Neuronal stem cell (in vitro differentiated cells): ENCODE measurements at regions not wholly inside any gene's neighbourhood (a gene's known extent, or its start where the extent isn't known, plus 50 kb on each side); places are given as distances from the start of the nearest gene placed in this dataset.

ENCODE experiments used
- DNase-seq: peaks from one replicate; pipeline ENCODE4 v3.0.0-alpha.2; 2013; ENCODE audit warnings: low spot score
- H2AFZ ChIP-seq: one replicate; pipeline ENCODE4 v1.6.1; 2013; ENCODE audit warnings: mild to moderate bottlenecking, low read length, inconsistent platforms
- H2AK5ac ChIP-seq: 2 replicates; pipeline ENCODE4 v1.6.1; 2013; ENCODE audit warnings: low read depth, mild to moderate bottlenecking, inconsistent platforms, low read length, moderate library complexity, mixed read lengths
- H2BK120ac ChIP-seq: 2 replicates; pipeline ENCODE4 v1.6.1; 2013; ENCODE audit warnings: low read depth, mild to moderate bottlenecking, inconsistent platforms, low read length, moderate library complexity, mixed read lengths
- H2BK12ac ChIP-seq: one replicate; pipeline ENCODE4 v1.6.1; 2013; ENCODE audit warnings: low read length, inconsistent platforms
- H2BK15ac ChIP-seq: 2 replicates; pipeline ENCODE4 v1.6.1; 2013; ENCODE audit warnings: mild to moderate bottlenecking, low read length, inconsistent platforms, mixed read lengths
- H2BK5ac ChIP-seq: one replicate; pipeline ENCODE4 v1.6.1; 2013; ENCODE audit warnings: inconsistent platforms, mild to moderate bottlenecking, low read length, moderate library complexity
- H3K14ac ChIP-seq: one replicate; pipeline ENCODE4 v1.6.1; 2013; ENCODE audit warnings: low read length, inconsistent platforms
- H3K18ac ChIP-seq: 2 replicates; pipeline ENCODE4 v1.6.1; 2013; ENCODE audit warnings: low read length, inconsistent platforms
- H3K23ac ChIP-seq: 2 replicates; pipeline ENCODE4 v1.6.1; 2013; ENCODE audit warnings: low read depth, mild to moderate bottlenecking, mixed read lengths, low read length, inconsistent platforms; ENCODE audit not compliant: poor library complexity
- H3K27ac ChIP-seq: replicated peaks from 3 replicates; pipeline ENCODE4 v1.5.1; 2013; ENCODE audit warnings: low read length, inconsistent platforms
- H3K27me3 ChIP-seq, 3 experiments: 2 replicates each; pipeline ENCODE4 v1.6.1; 2013; ENCODE audit warnings: low read length in 3 of 3, mild to moderate bottlenecking in 2 of 3, inconsistent platforms in 1 of 3, low read depth in 1 of 3, mixed read lengths in 1 of 3, moderate library complexity in 1 of 3; ENCODE audit not compliant: control insufficient read depth in 3 of 3, insufficient read depth in 3 of 3
- H3K36me3 ChIP-seq, 2 donors: replicated peaks in 1 of 2; 2 replicates each; pipeline ENCODE4 v1.6.1; 2013; ENCODE audit warnings: low read length in 2 of 2; ENCODE audit not compliant: control insufficient read depth in 2 of 2, insufficient read depth in 2 of 2
- H3K4ac ChIP-seq: 2 replicates; pipeline ENCODE4 v1.6.1; 2013; ENCODE audit warnings: inconsistent platforms, mild to moderate bottlenecking, low read length, moderate library complexity
- H3K4me1 ChIP-seq, 2 donors: 1 replicate in 1 of 2; 2 replicates in 1 of 2; pipeline ENCODE4 v1.6.1; 2013; ENCODE audit warnings: low read length in 2 of 2, low read depth in 1 of 2; ENCODE audit not compliant: control insufficient read depth in 2 of 2, insufficient read depth in 1 of 2
- H3K4me2 ChIP-seq: one replicate; pipeline ENCODE4 v1.6.1; 2013; ENCODE audit warnings: mild to moderate bottlenecking, low read length, inconsistent platforms; ENCODE audit not compliant: insufficient read depth, poor library complexity, severe bottlenecking
- H3K4me3 ChIP-seq, 2 donors: 2 replicates each; pipeline ENCODE4 v1.5.1; 2013; ENCODE audit warnings: low read length in 2 of 2, mild to moderate bottlenecking in 2 of 2, inconsistent platforms in 1 of 2, moderate library complexity in 1 of 2
- H3K79me1 ChIP-seq: one replicate; pipeline ENCODE4 v1.6.1; 2013; ENCODE audit warnings: low read depth, mild to moderate bottlenecking, inconsistent platforms, low read length, moderate library complexity
- H3K9ac ChIP-seq: one replicate; pipeline ENCODE4 v1.6.1; 2013; ENCODE audit warnings: mild to moderate bottlenecking, low read depth, low read length, inconsistent platforms; ENCODE audit not compliant: poor library complexity
- H3K9me3 ChIP-seq, 2 donors: replicated peaks in 1 of 2; 2 replicates each; pipeline versions ENCODE3 to v1.6.1; 2013; ENCODE audit warnings: low read length in 2 of 2, mild to moderate bottlenecking in 2 of 2, inconsistent platforms in 1 of 2, low read depth in 1 of 2, mixed read lengths in 1 of 2, moderate library complexity in 1 of 2; ENCODE audit not compliant: control insufficient read depth in 2 of 2, insufficient read depth in 1 of 2
- H4K8ac ChIP-seq: one replicate; pipeline ENCODE4 v1.6.1; 2013; ENCODE audit warnings: low read depth, mild to moderate bottlenecking, inconsistent platforms, low read length, moderate library complexity
- H4K91ac ChIP-seq: one replicate; pipeline ENCODE4 v1.6.1; 2013; ENCODE audit warnings: low read length, low read depth, mild to moderate bottlenecking, inconsistent platforms; ENCODE audit not compliant: poor library complexity
- WGBS, 2 donors: extraction: QIAGEN DNeasy Blood & Tissue Kit; methylation state at CpG; one replicate each; pipeline ENCODE4 v1.1.7; 2013; ENCODE audit warnings: missing lambda C conversion rate in 2 of 2, mixed read lengths in 1 of 2; ENCODE audit not compliant: insufficient read length in 2 of 2, insufficient replicate concordance in 1 of 2; ENCODE audit errors: extremely low coverage in 2 of 2; 5-methylcytosine and 5-hydroxymethylcytosine counted together

GRCh38 chr6:167442245-167442644, 117.4 kb downstream of the TTLL2 start:
- H3K4me2 ChIP-seq, result peak overlapping the region; percentile 26
- peaks cover 18 to 24% of the 10 kb centered on the region in 2 donors for H3K4me1 ChIP-seq
- H4K91ac ChIP-seq, result peak overlapping the region; percentile 34
- no peak overlapping the region for H4K8ac ChIP-seq
- no peak overlapping the region for H2BK12ac ChIP-seq
- DNase-seq, result peak; percentile 95
- no peak overlapping the region for H3K14ac ChIP-seq
- peaks cover 0 to 6% of the 10 kb centered on the region in 2 donors for H3K36me3 ChIP-seq
- peaks cover 3 to 12% of the 10 kb centered on the region in 2 donors for H3K9me3 ChIP-seq
- no peak overlapping the region for H2AK5ac ChIP-seq
- no peak overlapping the region for H3K23ac ChIP-seq
- H3K4ac ChIP-seq, result no peak overlapping the region
- H3K79me1 ChIP-seq, result peaks cover 6% of the 10 kb centered on the region
- peak overlapping the region in 1 of 2 donors; percentile 42 for H3K4me3 ChIP-seq
- no peak overlapping the region for H2BK15ac ChIP-seq
- H3K27ac ChIP-seq, result peak overlapping the region; percentile 100
- H2AFZ ChIP-seq, result peak overlapping the region; percentile 77
- H3K27me3 ChIP-seq, result no peaks in the 10 kb centered on the region
- H3K18ac ChIP-seq, result no peak overlapping the region
- WGBS, 2 donors, result no CpG with 5 or more reads among the region's 7 CpGs
- no peak overlapping the region for H2BK120ac ChIP-seq
- H2BK5ac ChIP-seq, result no peak overlapping the region
- H3K9ac ChIP-seq, result no peak overlapping the region

GRCh38 chr6:167442796-167443680, 118.2 kb downstream of the TTLL2 start:
- Histone ChIP-seq H3K36me3 (peaks cover 0 to 3% of the 10 kb centered on the region in 2 donors), H3K23ac (no peak overlapping the region), H3K79me1 (peaks cover 4% of the 10 kb centered on the region), H3K4me2 (peak overlapping the region; percentile 38), H2AFZ (peak overlapping the region; percentile 77), H3K9ac (no peak overlapping the region), H3K4ac (no peak overlapping the region), H3K18ac (peak overlapping the region; percentile 91), H3K14ac (no peak overlapping the region), H2BK5ac (peak overlapping the region; percentile 87), H2BK15ac (no peak overlapping the region), H3K27me3 (no peaks in the 10 kb centered on the region), H3K4me1 (peaks cover 18 to 24% of the 10 kb centered on the region in 2 donors), H4K91ac (peak overlapping the region; percentile 93), H2AK5ac (peak overlapping the region; percentile 9), H3K27ac (peak overlapping the region; percentile 99), H2BK120ac (peak overlapping the region; percentile 1), H4K8ac (no peak overlapping the region), H3K4me3 (peak overlapping the region in 1 of 2 donors; percentile 42), H3K9me3 (peaks cover 3 to 12% of the 10 kb centered on the region in 2 donors), H2BK12ac (peak overlapping the region; percentile 0)
- DNase-seq, result peak; percentile 46
- no CpG with 5 or more reads among the region's 15 CpGs for WGBS, 2 donors

GRCh38 chr6:167444602-167445346, 119.9 kb downstream of the TTLL2 start:
- H3K4me1 ChIP-seq, result peaks cover 18 to 21% of the 10 kb centered on the region in 2 donors

More at GRCh38 chr6:167444602-167445346, 119.9 kb downstream of the TTLL2 start:
- H3K27ac ChIP-seq, result peak overlapping the region; percentile 99
- peak overlapping the region; percentile 95 for H2BK5ac ChIP-seq
- DNase-seq, result no peak
- H2BK15ac ChIP-seq, result peak overlapping the region; percentile 2
- no peak overlapping the region for H2AFZ ChIP-seq
- peak overlapping the region; percentile 89 for H3K18ac ChIP-seq
- no peaks in the 10 kb centered on the region for H3K36me3 ChIP-seq
- H3K4ac ChIP-seq, result no peak overlapping the region
- H3K14ac ChIP-seq, result no peak overlapping the region
- H3K23ac ChIP-seq, result no peak overlapping the region
- H3K4me3 ChIP-seq, result no peak overlapping the region
- H3K9me3 ChIP-seq, result peaks cover 0 to 12% of the 10 kb centered on the region in 2 donors
- H2BK12ac ChIP-seq, result peak overlapping the region; percentile 27
- peak overlapping the region; percentile 83 for H2AK5ac ChIP-seq
- H4K8ac ChIP-seq, result no peak overlapping the region
- H2BK120ac ChIP-seq, result peak overlapping the region; percentile 74
- H4K91ac ChIP-seq, result peak overlapping the region; percentile 74
- H3K27me3 ChIP-seq, result no peaks in the 10 kb centered on the region
- no peaks in the 10 kb centered on the region for H3K79me1 ChIP-seq
- no peak overlapping the region for H3K4me2 ChIP-seq
- WGBS, 2 donors, result no CpG with 5 or more reads among the region's 9 CpGs
- H3K9ac ChIP-seq, result no peak overlapping the region
